ENCODE measurements at regions not wholly inside any gene's neighbourhood (a gene's known extent, or its start where the extent isn't known, plus 50 kb on each side); places are given as distances from the start of the nearest gene placed in this dataset.

DNA sequence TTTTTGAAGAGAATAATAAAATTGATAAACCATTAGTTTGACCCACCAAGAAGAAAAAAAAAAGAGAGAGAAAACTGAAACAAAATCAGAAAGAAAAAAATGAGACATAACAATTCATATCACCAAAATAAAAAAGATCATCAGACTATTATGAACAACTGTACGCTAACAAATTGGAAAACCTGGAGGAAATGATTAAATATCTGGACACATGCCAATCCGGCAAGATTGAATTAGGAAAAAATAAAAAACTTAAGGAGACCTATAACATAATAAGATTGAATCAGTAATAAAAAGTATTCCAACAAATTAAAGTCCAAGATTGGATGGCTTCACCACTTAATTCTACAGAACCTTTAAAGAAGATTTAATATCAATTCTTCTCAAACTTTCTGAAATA lies 136.7 kb downstream of the CASP12 start:
- TF ChIP-seq, protein P1, sequence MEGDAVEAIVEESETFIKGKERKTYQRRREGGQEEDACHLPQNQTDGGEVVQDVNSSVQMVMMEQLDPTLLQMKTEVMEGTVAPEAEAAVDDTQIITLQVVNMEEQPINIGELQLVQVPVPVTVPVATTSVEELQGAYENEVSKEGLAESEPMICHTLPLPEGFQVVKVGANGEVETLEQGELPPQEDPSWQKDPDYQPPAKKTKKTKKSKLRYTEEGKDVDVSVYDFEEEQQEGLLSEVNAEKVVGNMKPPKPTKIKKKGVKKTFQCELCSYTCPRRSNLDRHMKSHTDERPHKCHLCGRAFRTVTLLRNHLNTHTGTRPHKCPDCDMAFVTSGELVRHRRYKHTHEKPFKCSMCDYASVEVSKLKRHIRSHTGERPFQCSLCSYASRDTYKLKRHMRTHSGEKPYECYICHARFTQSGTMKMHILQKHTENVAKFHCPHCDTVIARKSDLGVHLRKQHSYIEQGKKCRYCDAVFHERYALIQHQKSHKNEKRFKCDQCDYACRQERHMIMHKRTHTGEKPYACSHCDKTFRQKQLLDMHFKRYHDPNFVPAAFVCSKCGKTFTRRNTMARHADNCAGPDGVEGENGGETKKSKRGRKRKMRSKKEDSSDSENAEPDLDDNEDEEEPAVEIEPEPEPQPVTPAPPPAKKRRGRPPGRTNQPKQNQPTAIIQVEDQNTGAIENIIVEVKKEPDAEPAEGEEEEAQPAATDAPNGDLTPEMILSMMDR (IDR thresholded peaks at IDR 0.05 in 4 of 5, conservative IDR thresholded peaks at IDR 0.05 in 1 of 5) = no peak
- no peak for TF ChIP-seq POLR2A (IDR thresholded peaks at IDR 0.05)
